ENCODE measurements at regions not wholly inside any gene's neighbourhood (a gene's known extent, or its start where the extent isn't known, plus 50 kb on each side); places are given as distances from the start of the nearest gene placed in this dataset.

DNA sequence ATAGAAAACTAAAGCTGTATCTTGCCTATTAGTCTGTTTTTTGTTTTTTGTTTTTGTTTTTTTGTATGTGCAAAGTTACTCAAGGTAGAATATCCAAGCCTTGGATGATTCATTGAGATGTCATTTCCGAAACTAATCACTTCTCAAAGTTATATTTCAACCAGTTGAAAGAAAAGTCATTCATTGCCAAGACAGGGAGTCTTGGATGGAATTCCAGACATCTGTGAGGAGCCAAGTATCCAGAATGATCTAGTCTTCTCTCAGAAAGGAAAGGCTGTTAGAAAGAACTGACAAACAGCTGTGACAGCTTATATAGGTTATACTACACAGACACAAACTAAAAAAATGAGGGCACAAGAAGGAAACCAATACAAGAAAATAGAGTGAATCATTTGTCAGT is 141.1 kb upstream of the NDST3 start:
- TF ChIP-seq, protein P1, sequence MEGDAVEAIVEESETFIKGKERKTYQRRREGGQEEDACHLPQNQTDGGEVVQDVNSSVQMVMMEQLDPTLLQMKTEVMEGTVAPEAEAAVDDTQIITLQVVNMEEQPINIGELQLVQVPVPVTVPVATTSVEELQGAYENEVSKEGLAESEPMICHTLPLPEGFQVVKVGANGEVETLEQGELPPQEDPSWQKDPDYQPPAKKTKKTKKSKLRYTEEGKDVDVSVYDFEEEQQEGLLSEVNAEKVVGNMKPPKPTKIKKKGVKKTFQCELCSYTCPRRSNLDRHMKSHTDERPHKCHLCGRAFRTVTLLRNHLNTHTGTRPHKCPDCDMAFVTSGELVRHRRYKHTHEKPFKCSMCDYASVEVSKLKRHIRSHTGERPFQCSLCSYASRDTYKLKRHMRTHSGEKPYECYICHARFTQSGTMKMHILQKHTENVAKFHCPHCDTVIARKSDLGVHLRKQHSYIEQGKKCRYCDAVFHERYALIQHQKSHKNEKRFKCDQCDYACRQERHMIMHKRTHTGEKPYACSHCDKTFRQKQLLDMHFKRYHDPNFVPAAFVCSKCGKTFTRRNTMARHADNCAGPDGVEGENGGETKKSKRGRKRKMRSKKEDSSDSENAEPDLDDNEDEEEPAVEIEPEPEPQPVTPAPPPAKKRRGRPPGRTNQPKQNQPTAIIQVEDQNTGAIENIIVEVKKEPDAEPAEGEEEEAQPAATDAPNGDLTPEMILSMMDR (IDR thresholded peaks at IDR 0.05), result no peak
- no peak for TF ChIP-seq POLR2A (IDR thresholded peaks at IDR 0.05)
- TF ChIP-seq EP300 (IDR thresholded peaks at IDR 0.05), result no peak
- TF ChIP-seq POLR2AphosphoS5 (IDR thresholded peaks at IDR 0.05), result no peak

Measured in gastroesophageal sphincter (tissue), 3 donors.